ENCODE measurements at regions not wholly inside any gene's neighbourhood (a gene's known extent, or its start where the extent isn't known, plus 50 kb on each side); places are given as distances from the start of the nearest gene placed in this dataset.

DNA sequence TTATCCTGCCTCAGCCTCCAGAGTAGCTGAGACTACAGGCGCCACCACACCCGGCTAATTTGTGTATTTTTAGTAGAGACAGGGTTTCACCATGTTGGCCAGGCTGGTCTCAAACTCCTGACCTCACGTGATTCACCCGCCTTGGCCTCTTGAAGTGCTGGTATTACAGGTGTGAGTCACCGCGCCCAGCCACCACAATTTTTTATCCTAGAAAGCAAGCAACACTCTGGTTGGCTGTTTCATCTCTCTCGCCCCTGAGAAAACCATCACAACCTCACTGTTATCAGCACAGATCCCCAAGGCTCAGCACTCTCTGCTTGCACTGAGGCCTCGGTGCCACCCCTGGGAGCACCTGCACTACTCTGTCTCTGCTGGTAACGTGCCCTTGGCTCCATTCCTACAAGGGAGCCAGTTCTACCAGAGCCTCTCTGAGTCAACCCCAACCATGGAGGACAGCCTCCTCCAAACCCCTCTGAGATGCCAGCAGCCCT lies 134.8 kb upstream of the AGAP1 start:
- Histone ChIP-seq H3K27me3 (ENCODE audit: control insufficient read depth in 3 of 3, insufficient read depth in 3 of 3, low read depth in 1 of 3, low read length in 3 of 3) (peaks cover 0 to 5% (median 0%) of the 10 kb centered on the region in 3 experiments), H2AFZ (ENCODE audit: low read length) (no peak overlapping the region), H3K4me3 (ENCODE audit: low read length in 2 of 2) (no peak overlapping the region), H3K9me3 (replicated peaks in 1 of 2; ENCODE audit: control insufficient read depth in 2 of 2, insufficient read depth in 1 of 2, low read depth in 1 of 2, low read length in 2 of 2) (no peaks in the 10 kb centered on the region), H2AK5ac (ENCODE audit: low read depth, low read length) (peak overlapping the region; percentile 37), H2BK15ac (ENCODE audit: low read length) (no peak overlapping the region), H4K8ac (ENCODE audit: low read depth, low read length) (no peak overlapping the region), H2BK120ac (ENCODE audit: low read depth, low read length) (no peak overlapping the region), H3K18ac (ENCODE audit: low read length) (no peak overlapping the region), H3K4ac (ENCODE audit: low read length) (no peak overlapping the region), H4K91ac (ENCODE audit: low read depth, low read length, poor library complexity) (no peak overlapping the region), H3K36me3 (replicated peaks in 1 of 2; ENCODE audit: control insufficient read depth in 2 of 2, insufficient read depth in 2 of 2, low read length in 2 of 2) (no peaks in the 10 kb centered on the region), H3K27ac (replicated peaks; ENCODE audit: low read length) (no peak overlapping the region), H3K4me2 (ENCODE audit: insufficient read depth, low read length, poor library complexity, severe bottlenecking) (no peak overlapping the region), H3K14ac (ENCODE audit: low read length) (no peak overlapping the region), H2BK5ac (ENCODE audit: low read length) (no peak overlapping the region), H3K23ac (ENCODE audit: low read depth, low read length, poor library complexity) (no peak overlapping the region), H3K4me1 (ENCODE audit: control insufficient read depth in 2 of 2, insufficient read depth in 1 of 2, low read depth in 1 of 2, low read length in 2 of 2) (peaks cover 0 to 2% of the 10 kb centered on the region in 2 donors), H3K9ac (ENCODE audit: low read depth, low read length, poor library complexity) (no peak overlapping the region), H3K79me1 (ENCODE audit: low read depth, low read length) (no peaks in the 10 kb centered on the region), H2BK12ac (ENCODE audit: low read length) (no peak overlapping the region)
- WGBS, 2 donors (ENCODE audit: extremely low coverage in 2 of 2, insufficient read length in 2 of 2, insufficient replicate concordance in 1 of 2), result no CpG with 5 or more reads among the region's 9 CpGs
- no peak for DNase-seq (ENCODE audit: low spot score)

- H2BK5ac ChIP-seq (ENCODE audit: low read length), result no peak overlapping the region
- no peak overlapping the region for H3K9ac ChIP-seq (ENCODE audit: low read depth, low read length, poor library complexity)
- no peak for DNase-seq (ENCODE audit: low spot score)
- H3K4ac ChIP-seq (ENCODE audit: low read length), result no peak overlapping the region
- H3K18ac ChIP-seq (ENCODE audit: low read length), result no peak overlapping the region
- no peak overlapping the region for H4K8ac ChIP-seq (ENCODE audit: low read depth, low read length)
- H3K4me1 ChIP-seq (ENCODE audit: control insufficient read depth in 2 of 2, insufficient read depth in 1 of 2, low read depth in 1 of 2, low read length in 2 of 2), result peaks cover 0 to 2% of the 10 kb centered on the region in 2 donors
- peaks cover 0 to 5% (median 0%) of the 10 kb centered on the region in 3 experiments for H3K27me3 ChIP-seq (ENCODE audit: control insufficient read depth in 3 of 3, insufficient read depth in 3 of 3, low read depth in 1 of 3, low read length in 3 of 3)
- WGBS, 2 donors (ENCODE audit: extremely low coverage in 2 of 2, insufficient read length in 2 of 2, insufficient replicate concordance in 1 of 2), result no CpG with 5 or more reads among the region's 4 CpGs
- H2BK12ac ChIP-seq (ENCODE audit: low read length), result no peak overlapping the region
- H3K36me3 ChIP-seq (replicated peaks in 1 of 2; ENCODE audit: control insufficient read depth in 2 of 2, insufficient read depth in 2 of 2, low read length in 2 of 2), result no peaks in the 10 kb centered on the region
- H3K4me3 ChIP-seq (ENCODE audit: low read length in 2 of 2), result no peak overlapping the region
- H2AFZ ChIP-seq (ENCODE audit: low read length), result no peak overlapping the region
- no peak overlapping the region for H3K14ac ChIP-seq (ENCODE audit: low read length)
- no peak overlapping the region for H3K4me2 ChIP-seq (ENCODE audit: insufficient read depth, low read length, poor library complexity, severe bottlenecking)
- H2BK15ac ChIP-seq (ENCODE audit: low read length), result no peak overlapping the region
- H3K27ac ChIP-seq (replicated peaks; ENCODE audit: low read length), result no peak overlapping the region
- H3K23ac ChIP-seq (ENCODE audit: low read depth, low read length, poor library complexity), result no peak overlapping the region
- no peak overlapping the region for H2AK5ac ChIP-seq (ENCODE audit: low read depth, low read length)
- no peaks in the 10 kb centered on the region for H3K9me3 ChIP-seq (replicated peaks in 1 of 2; ENCODE audit: control insufficient read depth in 2 of 2, insufficient read depth in 1 of 2, low read depth in 1 of 2, low read length in 2 of 2)
- no peaks in the 10 kb centered on the region for H3K79me1 ChIP-seq (ENCODE audit: low read depth, low read length)
- no peak overlapping the region for H2BK120ac ChIP-seq (ENCODE audit: low read depth, low read length)
- no peak overlapping the region for H4K91ac ChIP-seq (ENCODE audit: low read depth, low read length, poor library complexity)
Measured at GRCh38 chr2:235360446-235360845, 133.4 kb upstream of the AGAP1 start.

DNA sequence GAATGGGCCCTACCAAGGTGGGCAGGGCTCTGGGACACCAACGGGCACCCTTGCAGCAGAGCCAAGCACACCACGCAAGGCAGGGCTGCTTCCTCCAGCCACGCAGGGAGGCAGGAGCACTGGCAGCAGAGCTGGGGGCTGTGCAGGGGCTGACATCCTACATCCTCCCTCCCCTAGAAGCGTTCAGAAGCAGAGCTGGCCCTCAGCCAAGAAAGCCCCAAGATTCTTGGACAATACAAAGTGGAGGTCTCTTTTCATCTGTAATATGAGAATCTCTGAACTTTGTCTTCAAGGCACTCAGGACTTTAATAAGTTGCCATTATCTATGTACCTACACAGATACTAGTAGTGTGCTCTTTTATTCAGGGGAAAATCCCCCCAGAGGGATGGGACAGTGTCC lies 128.1 kb upstream of the AGAP1 start:
- no peak overlapping the region for H2AK5ac ChIP-seq (ENCODE audit: low read depth, low read length)
- H3K4me1 ChIP-seq (ENCODE audit: control insufficient read depth in 2 of 2, insufficient read depth in 1 of 2, low read depth in 1 of 2, low read length in 2 of 2), result peaks cover 0 to 3% of the 10 kb centered on the region in 2 donors
- no peak overlapping the region for H3K14ac ChIP-seq (ENCODE audit: low read length)
- peaks cover 0 to 2% of the 10 kb centered on the region in 2 donors for H3K9me3 ChIP-seq (replicated peaks in 1 of 2; ENCODE audit: control insufficient read depth in 2 of 2, insufficient read depth in 1 of 2, low read depth in 1 of 2, low read length in 2 of 2)
- no peaks in the 10 kb centered on the region for H3K79me1 ChIP-seq (ENCODE audit: low read depth, low read length)
- H2BK5ac ChIP-seq (ENCODE audit: low read length), result no peak overlapping the region
- peaks cover 0 to 15% (median 0%) of the 10 kb centered on the region in 3 experiments for H3K27me3 ChIP-seq (ENCODE audit: control insufficient read depth in 3 of 3, insufficient read depth in 3 of 3, low read depth in 1 of 3, low read length in 3 of 3)
- H3K18ac ChIP-seq (ENCODE audit: low read length), result peak overlapping the region; percentile 18
- no peak overlapping the region for H2BK120ac ChIP-seq (ENCODE audit: low read depth, low read length)
- H3K4me2 ChIP-seq (ENCODE audit: insufficient read depth, low read length, poor library complexity, severe bottlenecking), result no peak overlapping the region
- no peak overlapping the region for H3K4ac ChIP-seq (ENCODE audit: low read length)
- H2BK15ac ChIP-seq (ENCODE audit: low read length), result no peak overlapping the region
- no peak overlapping the region for H4K8ac ChIP-seq (ENCODE audit: low read depth, low read length)
- no peak overlapping the region for H3K9ac ChIP-seq (ENCODE audit: low read depth, low read length, poor library complexity)
- no peak overlapping the region for H3K27ac ChIP-seq (replicated peaks; ENCODE audit: low read length)
- WGBS, 2 donors (ENCODE audit: extremely low coverage in 2 of 2, insufficient read length in 2 of 2, insufficient replicate concordance in 1 of 2), result no CpG with 5 or more reads among the region's 4 CpGs
- no peak overlapping the region for H2AFZ ChIP-seq (ENCODE audit: low read length)
- DNase-seq (ENCODE audit: low spot score), result no peak
- H3K23ac ChIP-seq (ENCODE audit: low read depth, low read length, poor library complexity), result no peak overlapping the region
- no peak overlapping the region for H4K91ac ChIP-seq (ENCODE audit: low read depth, low read length, poor library complexity)
- no peak overlapping the region for H2BK12ac ChIP-seq (ENCODE audit: low read length)
- H3K4me3 ChIP-seq (ENCODE audit: low read length in 2 of 2), result no peak overlapping the region
- H3K36me3 ChIP-seq (replicated peaks in 1 of 2; ENCODE audit: control insufficient read depth in 2 of 2, insufficient read depth in 2 of 2, low read length in 2 of 2), result no peaks in the 10 kb centered on the region

GRCh38 chr2:235366390-235366789 lies 127.5 kb upstream of the AGAP1 start:
- Histone ChIP-seq H3K27me3 (ENCODE audit: control insufficient read depth in 3 of 3, insufficient read depth in 3 of 3, low read depth in 1 of 3, low read length in 3 of 3) (peaks cover 0 to 15% (median 2%) of the 10 kb centered on the region in 3 experiments), H3K23ac (ENCODE audit: low read depth, low read length, poor library complexity) (no peak overlapping the region), H2BK120ac (ENCODE audit: low read depth, low read length) (no peak overlapping the region), H3K4me1 (ENCODE audit: control insufficient read depth in 2 of 2, insufficient read depth in 1 of 2, low read depth in 1 of 2, low read length in 2 of 2) (peaks cover 0 to 3% of the 10 kb centered on the region in 2 donors), H2BK15ac (ENCODE audit: low read length) (peak overlapping the region; percentile 27), H3K4ac (ENCODE audit: low read length) (no peak overlapping the region), H2AFZ (ENCODE audit: low read length) (no peak overlapping the region), H3K4me3 (ENCODE audit: low read length in 2 of 2) (no peak overlapping the region), H2BK5ac (ENCODE audit: low read length) (no peak overlapping the region), H3K9ac (ENCODE audit: low read depth, low read length, poor library complexity) (no peak overlapping the region), H3K14ac (ENCODE audit: low read length) (no peak overlapping the region), H2AK5ac (ENCODE audit: low read depth, low read length) (no peak overlapping the region), H4K8ac (ENCODE audit: low read depth, low read length) (no peak overlapping the region), H2BK12ac (ENCODE audit: low read length) (no peak overlapping the region), H3K79me1 (ENCODE audit: low read depth, low read length) (no peaks in the 10 kb centered on the region), H3K4me2 (ENCODE audit: insufficient read depth, low read length, poor library complexity, severe bottlenecking) (no peak overlapping the region), H3K9me3 (replicated peaks in 1 of 2; ENCODE audit: control insufficient read depth in 2 of 2, insufficient read depth in 1 of 2, low read depth in 1 of 2, low read length in 2 of 2) (peaks cover 0 to 2% of the 10 kb centered on the region in 2 donors), H3K36me3 (replicated peaks in 1 of 2; ENCODE audit: control insufficient read depth in 2 of 2, insufficient read depth in 2 of 2, low read length in 2 of 2) (no peaks in the 10 kb centered on the region), H4K91ac (ENCODE audit: low read depth, low read length, poor library complexity) (no peak overlapping the region), H3K18ac (ENCODE audit: low read length) (peak overlapping the region; percentile 42), H3K27ac (replicated peaks; ENCODE audit: low read length) (no peak overlapping the region)
- WGBS, 2 donors (ENCODE audit: extremely low coverage in 2 of 2, insufficient read length in 2 of 2, insufficient replicate concordance in 1 of 2), result no CpG with 5 or more reads among the region's 6 CpGs
- no peak for DNase-seq (ENCODE audit: low spot score)

All from neuronal stem cell (in vitro differentiated cells).